ENCODE measurements at regions not wholly inside any gene's neighbourhood (a gene's known extent, or its start where the extent isn't known, plus 50 kb on each side); places are given as distances from the start of the nearest gene placed in this dataset.

DNA sequence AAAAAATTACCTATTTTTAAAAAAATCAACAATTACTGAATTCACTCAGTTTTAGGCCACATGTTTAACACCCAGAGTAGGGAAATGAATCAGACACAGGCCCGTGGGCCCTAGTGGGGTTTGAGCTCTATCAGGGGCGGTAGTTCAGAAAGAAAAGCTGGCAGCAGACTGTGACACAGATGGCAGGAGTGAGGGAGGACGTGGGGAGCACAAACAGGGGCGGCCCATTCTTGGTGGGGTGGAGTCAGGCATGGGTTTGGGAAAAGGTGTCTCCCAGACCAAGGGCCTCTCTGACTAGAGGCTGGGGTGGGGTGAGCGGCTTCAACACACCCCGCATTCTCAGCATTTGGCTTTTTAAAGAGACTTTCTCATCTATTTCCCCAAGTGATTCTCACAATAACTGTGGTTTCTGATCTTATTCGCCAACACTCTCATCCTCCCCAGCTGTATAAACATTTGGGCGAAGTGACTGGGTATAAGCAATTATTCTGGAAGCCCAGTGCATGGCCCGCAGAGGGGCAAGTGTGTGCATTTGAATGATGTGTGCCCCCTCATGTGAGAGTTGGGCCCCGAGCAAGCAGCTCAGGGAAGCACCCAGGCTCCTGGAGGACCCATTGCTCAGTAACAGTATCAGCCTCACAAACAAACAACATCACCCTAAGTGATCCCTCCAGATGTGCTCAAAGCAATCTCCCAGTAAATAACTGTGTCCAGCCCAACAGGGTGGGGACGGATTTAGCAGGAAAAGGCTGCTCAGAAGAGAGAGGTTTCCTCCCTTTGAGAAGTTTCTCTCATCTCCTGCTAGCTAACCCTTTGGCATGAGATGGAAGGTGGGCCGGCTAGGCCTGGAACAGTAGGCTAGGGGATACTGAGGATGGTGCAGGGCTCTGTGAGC, 437.6 kb upstream of the ZMIZ1 start:
- H3K4me1 ChIP-seq (ENCODE audit: insufficient read depth, low read length), result no peaks in the 10 kb centered on the region
- H3K27me3 ChIP-seq (ENCODE audit: insufficient read depth, low read length), result no peaks in the 10 kb centered on the region

DNA sequence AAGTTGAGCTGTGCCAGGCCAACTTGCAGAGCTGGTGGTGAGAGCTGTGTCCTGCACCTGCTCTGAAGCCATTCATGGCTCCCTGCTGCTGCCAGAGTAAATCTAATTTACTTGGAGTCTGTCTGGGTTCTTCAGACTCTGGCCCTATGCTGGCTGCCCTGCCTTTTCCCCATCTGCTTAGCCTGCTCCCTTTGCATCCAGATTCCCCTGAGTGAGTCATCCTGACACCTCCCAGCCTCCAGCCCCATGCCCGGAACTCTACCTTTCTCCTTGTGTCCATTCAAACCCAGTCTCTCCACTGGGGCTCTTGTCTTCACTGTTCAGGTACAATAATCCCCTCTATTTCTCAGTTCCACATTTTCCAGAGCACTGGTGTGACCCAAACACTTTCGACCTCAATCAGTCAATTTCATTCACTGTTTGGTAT, 434.4 kb upstream of the ZMIZ1 start:
- Histone ChIP-seq H3K4me1 (ENCODE audit: insufficient read depth, low read length) (no peaks in the 10 kb centered on the region), H3K9me3 (ENCODE audit: insufficient read depth, low read depth, low read length) (no peaks in the 10 kb centered on the region), H3K27me3 (ENCODE audit: insufficient read depth, low read length) (no peaks in the 10 kb centered on the region), H3K4me3 (ENCODE audit: low read length) (no peak overlapping the region), H3K27ac (ENCODE audit: low read length) (no peak overlapping the region), H3K9ac (ENCODE audit: low read depth, low read length) (no peak overlapping the region), H3K36me3 (ENCODE audit: insufficient read depth, low read depth, low read length) (no peaks in the 10 kb centered on the region)

More for the DNA sequence above, 437.6 kb upstream of the ZMIZ1 start:
- Histone ChIP-seq H3K36me3 (ENCODE audit: insufficient read depth, low read depth, low read length) (no peaks in the 10 kb centered on the region), H3K27ac (ENCODE audit: low read length) (no peak overlapping the region), H3K9ac (ENCODE audit: low read depth, low read length) (no peak overlapping the region), H3K4me3 (ENCODE audit: low read length) (no peak overlapping the region), H3K9me3 (ENCODE audit: insufficient read depth, low read depth, low read length) (no peaks in the 10 kb centered on the region)

DNA sequence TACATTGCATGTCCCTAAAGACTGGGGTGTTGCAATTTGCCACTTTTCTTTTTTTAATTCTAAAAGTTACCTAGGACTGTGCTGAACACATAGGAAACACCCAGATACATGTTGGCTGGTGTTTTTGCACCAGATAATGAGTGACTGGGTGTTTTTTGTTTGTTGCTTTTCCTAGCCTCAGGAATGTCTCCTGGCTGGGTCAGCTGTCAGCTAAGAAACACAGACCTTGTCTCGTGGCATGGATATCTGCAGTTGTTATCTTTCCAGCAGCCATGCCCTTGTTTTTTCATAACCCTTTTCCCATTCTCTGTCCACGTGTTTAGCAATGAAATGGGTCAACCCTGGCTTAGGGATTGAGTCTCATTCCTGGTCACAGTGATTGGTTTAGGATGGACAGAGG, 433.9 kb upstream of the ZMIZ1 start:
- Histone ChIP-seq H3K4me3 (ENCODE audit: low read length) (no peak overlapping the region), H3K4me1 (ENCODE audit: insufficient read depth, low read length) (no peaks in the 10 kb centered on the region), H3K27ac (ENCODE audit: low read length) (no peak overlapping the region), H3K27me3 (ENCODE audit: insufficient read depth, low read length) (no peaks in the 10 kb centered on the region), H3K9ac (ENCODE audit: low read depth, low read length) (no peak overlapping the region), H3K36me3 (ENCODE audit: insufficient read depth, low read depth, low read length) (no peaks in the 10 kb centered on the region), H3K9me3 (ENCODE audit: insufficient read depth, low read depth, low read length) (no peaks in the 10 kb centered on the region)

DNA sequence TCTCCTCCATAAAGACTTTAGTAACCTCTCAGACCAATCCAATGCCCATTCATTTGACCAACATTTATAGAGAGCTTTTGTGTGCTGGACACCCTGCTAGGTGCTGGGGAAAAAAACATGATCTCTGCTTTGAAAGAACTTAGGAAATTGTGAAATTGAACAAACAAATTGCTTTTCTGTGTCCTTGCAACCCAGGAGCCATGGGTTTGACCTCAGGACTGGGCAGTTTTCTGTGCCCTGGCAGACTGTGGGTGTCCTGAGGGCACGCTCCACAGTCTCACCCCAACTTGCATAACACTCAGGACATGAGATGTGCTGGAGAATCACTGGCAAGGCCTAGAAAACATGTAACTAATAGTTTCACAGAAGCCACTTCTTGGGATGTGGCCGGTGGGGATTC, 429.1 kb upstream of the ZMIZ1 start:
- no peaks in the 10 kb centered on the region for H3K27me3 ChIP-seq (ENCODE audit: insufficient read depth, low read length)
- H3K27ac ChIP-seq (ENCODE audit: low read length), result no peak overlapping the region
- H3K9ac ChIP-seq (ENCODE audit: low read depth, low read length), result no peak overlapping the region
- no peaks in the 10 kb centered on the region for H3K36me3 ChIP-seq (ENCODE audit: insufficient read depth, low read depth, low read length)
- no peaks in the 10 kb centered on the region; the same call in 1 of the 2 replicates for H3K9me3 ChIP-seq (ENCODE audit: insufficient read depth, low read depth, low read length)
- no peak overlapping the region for H3K4me3 ChIP-seq (ENCODE audit: low read length)
- no peaks in the 10 kb centered on the region for H3K4me1 ChIP-seq (ENCODE audit: insufficient read depth, low read length)

DNA sequence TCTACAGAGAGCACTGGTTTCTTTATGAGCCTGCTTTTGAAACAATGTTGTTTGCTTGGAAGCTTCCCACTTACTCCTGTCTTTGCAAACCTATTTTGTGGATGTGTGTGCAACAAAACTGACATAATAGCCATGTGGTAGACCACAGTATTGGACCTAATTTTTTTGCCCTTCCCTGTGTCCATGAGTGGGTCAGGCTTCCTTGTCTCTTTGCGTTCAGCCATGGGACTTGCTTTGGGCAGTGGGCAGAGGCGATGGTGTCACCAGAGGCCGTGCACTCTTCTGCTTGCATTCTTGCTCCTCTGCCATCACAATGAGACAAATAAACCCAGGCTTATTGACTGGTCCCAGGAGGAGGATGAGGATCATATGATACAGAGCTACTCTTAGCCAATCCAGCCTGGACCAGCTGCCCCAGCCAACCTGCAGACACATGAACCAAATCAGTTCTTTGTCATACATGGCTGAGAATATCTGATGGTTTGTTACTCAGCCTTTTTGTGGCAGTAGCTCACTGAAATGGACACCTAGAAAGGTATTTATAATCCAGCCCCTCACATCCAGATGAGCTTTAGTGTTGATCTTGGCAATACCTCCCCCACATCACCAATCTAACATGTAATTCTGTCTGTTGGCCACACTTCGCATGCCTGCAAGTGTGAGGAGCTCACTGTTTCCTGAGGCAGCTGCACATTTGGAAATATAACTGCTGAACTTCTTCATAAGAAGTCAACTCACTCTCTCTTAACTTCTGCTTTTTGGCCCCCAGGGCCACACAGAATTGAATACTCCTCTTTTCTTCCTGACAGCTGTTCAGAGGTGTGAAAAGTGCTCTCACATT, 427.8 kb upstream of the ZMIZ1 start:
- Histone ChIP-seq H3K27me3 (ENCODE audit: insufficient read depth, low read length) (no peaks in the 10 kb centered on the region), H3K27ac (ENCODE audit: low read length) (no peak overlapping the region)

DNA sequence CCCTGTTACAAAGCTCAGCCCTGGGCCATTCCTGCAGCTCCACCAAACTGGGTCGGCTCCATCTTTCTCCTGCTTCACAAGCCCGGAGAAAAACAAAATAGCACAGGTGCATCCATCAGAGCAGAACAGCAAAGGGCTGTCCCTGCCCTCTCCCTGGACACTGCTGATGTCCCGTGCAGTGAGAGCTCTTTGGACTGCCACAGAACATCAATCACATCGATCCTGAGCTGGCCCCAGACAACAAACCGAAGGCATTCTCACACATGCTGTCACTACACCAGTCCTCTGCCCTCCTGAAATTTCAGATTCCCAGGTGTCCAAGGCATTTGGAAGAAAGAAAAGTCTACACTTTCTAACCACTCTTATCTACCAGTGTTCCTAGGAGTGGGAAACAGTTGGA, 427.1 kb upstream of the ZMIZ1 start:
- no peak overlapping the region for H3K4me3 ChIP-seq (ENCODE audit: low read length)
- no peaks in the 10 kb centered on the region for H3K4me1 ChIP-seq (ENCODE audit: insufficient read depth, low read length)
- H3K36me3 ChIP-seq (ENCODE audit: insufficient read depth, low read depth, low read length), result no peaks in the 10 kb centered on the region
- H3K9me3 ChIP-seq (ENCODE audit: insufficient read depth, low read depth, low read length), result no peaks in the 10 kb centered on the region; the same call in 1 of the 2 replicates
- no peak overlapping the region for H3K9ac ChIP-seq (ENCODE audit: low read depth, low read length)
- H3K27me3 ChIP-seq (ENCODE audit: insufficient read depth, low read length), result no peaks in the 10 kb centered on the region
- H3K27ac ChIP-seq (ENCODE audit: low read length), result no peak overlapping the region

More for the DNA sequence above, 427.8 kb upstream of the ZMIZ1 start:
- H3K4me3 ChIP-seq (ENCODE audit: low read length), result no peak overlapping the region
- no peaks in the 10 kb centered on the region; the same call in 1 of the 2 replicates for H3K9me3 ChIP-seq (ENCODE audit: insufficient read depth, low read depth, low read length)
- H3K4me1 ChIP-seq (ENCODE audit: insufficient read depth, low read length), result no peaks in the 10 kb centered on the region
- H3K9ac ChIP-seq (ENCODE audit: low read depth, low read length), result no peak overlapping the region
- H3K36me3 ChIP-seq (ENCODE audit: insufficient read depth, low read depth, low read length), result no peaks in the 10 kb centered on the region

DNA sequence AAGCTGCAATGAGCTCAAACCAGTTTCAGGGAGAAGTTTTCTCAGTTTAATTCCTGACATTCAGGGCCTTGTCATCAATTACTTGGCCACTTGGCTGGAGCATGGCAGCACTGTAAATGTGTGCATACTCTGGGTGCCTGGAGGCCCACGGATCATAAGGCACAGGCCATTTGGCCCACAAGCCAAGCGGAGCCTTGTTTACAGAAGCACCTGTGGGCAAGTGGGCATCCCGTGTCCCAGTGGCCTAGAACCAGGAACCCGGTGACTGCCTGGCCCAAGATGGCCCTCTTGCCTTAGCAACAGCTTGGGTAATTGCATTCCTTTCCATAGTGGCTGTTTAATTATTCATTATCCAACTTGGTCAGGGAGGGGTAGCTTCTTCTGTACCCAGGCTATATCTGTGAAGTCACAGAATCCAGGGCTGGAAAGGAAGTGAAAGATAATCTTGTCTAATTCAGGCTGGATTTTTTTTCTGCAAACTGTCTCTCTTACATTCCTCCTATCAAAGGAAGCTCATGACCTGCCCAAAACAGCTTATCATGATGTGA, 426.4 kb upstream of the ZMIZ1 start:
- no peaks in the 10 kb centered on the region for H3K27me3 ChIP-seq (ENCODE audit: insufficient read depth, low read length)
- no peaks in the 10 kb centered on the region for H3K4me1 ChIP-seq (ENCODE audit: insufficient read depth, low read length)
- H3K9ac ChIP-seq (ENCODE audit: low read depth, low read length), result no peak overlapping the region
- no peak overlapping the region for H3K27ac ChIP-seq (ENCODE audit: low read length)
- no peaks in the 10 kb centered on the region for H3K36me3 ChIP-seq (ENCODE audit: insufficient read depth, low read depth, low read length)
- H3K4me3 ChIP-seq (ENCODE audit: low read length), result no peak overlapping the region
- no peaks in the 10 kb centered on the region; the same call in 1 of the 2 replicates for H3K9me3 ChIP-seq (ENCODE audit: insufficient read depth, low read depth, low read length)

DNA sequence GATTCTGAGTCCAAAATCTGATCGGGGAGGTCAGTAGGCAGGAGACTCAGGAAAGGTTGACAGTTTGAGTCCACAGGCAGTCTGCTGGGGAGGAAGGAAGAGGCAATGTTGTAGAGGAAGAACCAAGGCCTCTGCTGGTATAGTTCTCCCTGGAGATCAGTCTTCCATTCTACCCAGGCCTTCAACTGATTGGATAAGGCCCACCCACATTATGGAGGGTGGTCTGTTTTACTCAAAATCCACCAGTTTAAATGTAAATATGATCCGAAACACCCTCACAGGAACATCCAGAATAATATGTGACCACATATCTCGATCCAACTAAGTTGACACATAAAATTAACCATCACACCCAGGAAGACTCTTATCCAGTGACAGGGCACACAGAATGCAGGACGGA, 425.3 kb upstream of the ZMIZ1 start:
- Histone ChIP-seq H3K27me3 (ENCODE audit: insufficient read depth, low read length) (no peaks in the 10 kb centered on the region), H3K4me3 (ENCODE audit: low read length) (no peak overlapping the region), H3K9ac (ENCODE audit: low read depth, low read length) (no peak overlapping the region), H3K36me3 (ENCODE audit: insufficient read depth, low read depth, low read length) (no peaks in the 10 kb centered on the region), H3K9me3 (ENCODE audit: insufficient read depth, low read depth, low read length) (no peaks in the 10 kb centered on the region; the same call in 1 of the 2 replicates), H3K27ac (ENCODE audit: low read length) (no peak overlapping the region), H3K4me1 (ENCODE audit: insufficient read depth, low read length) (no peaks in the 10 kb centered on the region)

DNA sequence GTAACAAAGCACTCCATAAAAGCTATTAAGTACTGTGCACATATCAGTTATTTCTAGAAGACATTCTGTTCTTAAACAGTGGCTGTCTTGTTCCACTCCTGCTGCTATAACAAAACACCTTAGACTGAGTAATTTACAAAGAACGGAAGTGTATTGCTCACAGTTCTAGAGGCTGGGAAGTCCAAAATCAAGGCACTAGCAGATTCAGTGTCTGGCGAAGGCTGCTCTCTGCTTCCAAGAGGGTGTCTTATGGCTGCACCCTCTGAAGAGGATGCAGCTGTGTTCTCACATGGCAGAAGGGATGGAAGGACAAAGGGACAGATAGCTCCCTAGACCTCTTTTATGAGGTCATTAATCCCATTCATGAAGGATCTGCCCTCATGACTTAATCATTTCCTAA, 424.2 kb upstream of the ZMIZ1 start:
- Histone ChIP-seq H3K9me3 (ENCODE audit: insufficient read depth, low read depth, low read length) (no peaks in the 10 kb centered on the region; the same call in 1 of the 2 replicates), H3K9ac (ENCODE audit: low read depth, low read length) (no peak overlapping the region), H3K27ac (ENCODE audit: low read length) (no peak overlapping the region), H3K4me1 (ENCODE audit: insufficient read depth, low read length) (no peaks in the 10 kb centered on the region), H3K4me3 (ENCODE audit: low read length) (no peak overlapping the region), H3K27me3 (ENCODE audit: insufficient read depth, low read length) (no peaks in the 10 kb centered on the region), H3K36me3 (ENCODE audit: insufficient read depth, low read depth, low read length) (no peaks in the 10 kb centered on the region)

DNA sequence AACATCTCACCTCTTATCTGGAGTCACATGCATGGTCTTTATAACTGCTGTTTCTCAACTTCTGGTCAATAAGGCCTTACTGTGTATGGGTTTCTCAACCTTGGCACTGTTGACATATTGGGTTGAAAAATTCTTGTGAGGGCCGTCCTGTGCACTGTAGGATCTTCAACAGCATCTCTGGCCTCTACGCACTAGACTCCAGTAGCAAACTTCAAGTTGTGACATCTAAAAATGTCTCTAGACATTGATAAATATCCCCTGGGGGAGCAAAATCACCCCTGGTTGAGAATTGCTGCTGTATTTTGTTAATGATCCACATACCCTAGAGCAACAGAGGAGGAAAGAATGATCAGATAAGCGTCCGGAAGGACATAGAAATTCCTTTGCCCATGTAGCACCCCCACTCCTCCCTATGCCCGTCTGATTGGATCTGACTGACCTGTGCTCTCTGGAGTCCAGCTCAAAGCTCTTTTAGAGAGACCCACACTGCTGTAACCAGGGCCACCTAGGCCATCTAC, 423.5 kb upstream of the ZMIZ1 start:
- Histone ChIP-seq H3K27me3 (ENCODE audit: insufficient read depth, low read length) (no peaks in the 10 kb centered on the region), H3K9me3 (ENCODE audit: insufficient read depth, low read depth, low read length) (no peaks in the 10 kb centered on the region; the same call in 1 of the 2 replicates), H3K4me1 (ENCODE audit: insufficient read depth, low read length) (no peaks in the 10 kb centered on the region), H3K27ac (ENCODE audit: low read length) (no peak overlapping the region), H3K9ac (ENCODE audit: low read depth, low read length) (no peak overlapping the region), H3K36me3 (ENCODE audit: insufficient read depth, low read depth, low read length) (no peaks in the 10 kb centered on the region), H3K4me3 (ENCODE audit: low read length) (no peak overlapping the region)

DNA sequence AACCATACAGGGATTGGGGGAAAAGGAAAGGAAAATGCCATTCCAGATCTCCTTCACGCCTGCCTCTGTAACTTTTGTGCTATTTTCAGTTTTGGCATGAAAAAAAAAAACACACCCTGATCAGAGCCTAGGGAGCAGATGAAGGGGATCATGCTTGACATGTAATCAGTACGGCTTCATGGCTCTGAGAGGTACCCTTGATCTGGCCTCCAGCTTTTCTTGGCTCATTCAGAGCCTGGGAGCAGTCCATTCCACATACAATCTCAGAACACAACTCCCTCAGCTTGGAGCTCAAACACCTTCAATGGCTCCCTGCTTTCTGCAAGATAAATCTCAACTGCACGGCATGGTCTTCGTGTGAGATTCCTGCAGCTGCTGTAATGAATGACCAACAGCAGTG, 422.8 kb upstream of the ZMIZ1 start:
- H3K4me3 ChIP-seq (ENCODE audit: low read length), result no peak overlapping the region
- no peaks in the 10 kb centered on the region for H3K27me3 ChIP-seq (ENCODE audit: insufficient read depth, low read length)
- no peak overlapping the region for H3K9ac ChIP-seq (ENCODE audit: low read depth, low read length)
- H3K36me3 ChIP-seq (ENCODE audit: insufficient read depth, low read depth, low read length), result no peaks in the 10 kb centered on the region
- H3K4me1 ChIP-seq (ENCODE audit: insufficient read depth, low read length), result no peaks in the 10 kb centered on the region
- no peaks in the 10 kb centered on the region; the same call in 1 of the 2 replicates for H3K9me3 ChIP-seq (ENCODE audit: insufficient read depth, low read depth, low read length)
- no peak overlapping the region for H3K27ac ChIP-seq (ENCODE audit: low read length)

Measured in iPS-20b (cell line).